DND-41 (cell line): ENCODE measurements at regions not wholly inside any gene's neighbourhood (a gene's known extent, or its start where the extent isn't known, plus 50 kb on each side); places are given as distances from the start of the nearest gene placed in this dataset.

Source experiments
- ATAC-seq: fragments of 200-7000 bp; cut with Tn5 transposase; 3 replicates; pipeline ENCODE4 v1.9.1; 2021; ENCODE audit warnings: low read depth; ENCODE audit not compliant: insufficient read depth
- DNase-seq: peaks from one replicate; pipeline ENCODE4 v3.0.0-alpha.2; 2020
- H2AFZ ChIP-seq: 2 replicates; pipeline ENCODE4 v1.6.0; 2012; ENCODE audit warnings: low read depth, low read length
- H3K27ac ChIP-seq: 2 replicates; pipeline ENCODE4 v1.5.1; 2012; ENCODE audit warnings: low read length, inconsistent platforms
- H3K27me3 ChIP-seq: fragments of 200-600 bp; sonication (generic); 2 replicates; pipeline ENCODE4 v1.6.0; 2012; ENCODE audit warnings: low read length, mild to moderate bottlenecking, inconsistent platforms; ENCODE audit not compliant: insufficient read depth, poor library complexity
- H3K36me3 ChIP-seq: 2 replicates; pipeline ENCODE4 v1.5.1; 2012; ENCODE audit warnings: low read length, inconsistent platforms; ENCODE audit not compliant: insufficient read depth
- H3K4me1 ChIP-seq: 2 replicates; pipeline ENCODE4 v1.5.1; 2012; ENCODE audit warnings: mild to moderate bottlenecking, low read length; ENCODE audit not compliant: insufficient read depth
- H3K4me2 ChIP-seq: 2 replicates; pipeline ENCODE4 v1.6.0; 2012; ENCODE audit warnings: mild to moderate bottlenecking, moderate library complexity, low read length, inconsistent platforms; ENCODE audit not compliant: insufficient read depth
- H3K4me3 ChIP-seq, 2 experiments: fragments of 200-600 bp in 1 of 2; shearing (Covaris generic) in 1 of 2; 2 replicates each; pipeline ENCODE4 v1.5.1; 2012 to 2016; ENCODE audit warnings: inconsistent platforms in 2 of 2, low read length in 2 of 2, mild to moderate bottlenecking in 2 of 2, low read depth in 1 of 2, moderate library complexity in 1 of 2
- H3K79me2 ChIP-seq: 2 replicates; pipeline ENCODE4 v1.6.0; 2012; ENCODE audit warnings: low read length, inconsistent platforms; ENCODE audit not compliant: insufficient read depth
- H3K9ac ChIP-seq: 2 replicates; pipeline ENCODE4 v1.6.0; 2012; ENCODE audit warnings: low read depth, mild to moderate bottlenecking, inconsistent platforms, low read length, moderate library complexity
- H3K9me3 ChIP-seq: 2 replicates; pipeline ENCODE4 v1.5.1; 2012; ENCODE audit warnings: low read length, moderate library complexity, mild to moderate bottlenecking, inconsistent platforms; ENCODE audit not compliant: insufficient read depth, severe bottlenecking
- H4K20me1 ChIP-seq: 2 replicates; pipeline ENCODE4 v1.6.0; 2012; ENCODE audit warnings: low read length; ENCODE audit not compliant: insufficient read depth
- EZH2 ChIP-seq: IDR thresholded peaks from 3 replicates; pipeline ENCODE4 v1.6.1; 2012; ENCODE audit warnings: borderline replicate concordance, low read depth, mild to moderate bottlenecking, moderate library complexity, low read length, inconsistent platforms; ENCODE audit not compliant: severe bottlenecking
- TF ChIP-seq, protein P1 (sequence below): IDR thresholded peaks from 2 replicates; pipeline ENCODE4 v1.5.1; 2012; ENCODE audit warnings: borderline replicate concordance, low read length, moderate library complexity, mild to moderate bottlenecking; ENCODE audit not compliant: poor library complexity, severe bottlenecking; ENCODE audit errors: extremely low read depth

DNA sequence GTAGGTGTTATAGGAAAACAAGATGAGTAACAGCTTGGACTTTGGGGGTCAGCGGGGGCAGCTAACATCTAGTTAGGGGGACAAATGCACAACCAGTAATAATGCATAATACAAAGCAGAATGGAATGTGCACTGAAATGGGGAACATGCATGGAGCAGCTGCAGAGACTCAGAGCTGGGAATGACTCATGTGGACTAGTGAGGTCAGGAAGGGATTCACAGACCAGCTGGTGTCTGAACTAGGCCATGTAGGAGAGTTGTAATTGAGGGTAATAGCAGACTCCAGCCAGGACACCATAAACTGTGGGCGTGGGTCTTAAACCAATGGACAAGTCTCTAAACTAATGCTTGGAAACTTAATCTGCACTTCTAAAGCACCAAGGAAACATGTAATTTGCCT is 176.8 kb upstream of the ASIC2 start:
- Histone ChIP-seq H2AFZ (no peak overlapping the region), H3K4me1 (no peaks in the 10 kb centered on the region), H4K20me1 (0 out of 2 replicates have a peak, but pooled peaks cover 2% of the 10 kb centered on the region), H3K36me3 (no peaks in the 10 kb centered on the region), H3K27me3 (no peaks in the 10 kb centered on the region), H3K9ac (no peak overlapping the region), H3K4me2 (no peak overlapping the region), H3K27ac (no peak overlapping the region), H3K79me2 (no peaks in the 10 kb centered on the region), H3K9me3 (no peaks in the 10 kb centered on the region), H3K4me3 (no peak overlapping the region)
- ATAC-seq, result no peak
- TF ChIP-seq, protein P1, sequence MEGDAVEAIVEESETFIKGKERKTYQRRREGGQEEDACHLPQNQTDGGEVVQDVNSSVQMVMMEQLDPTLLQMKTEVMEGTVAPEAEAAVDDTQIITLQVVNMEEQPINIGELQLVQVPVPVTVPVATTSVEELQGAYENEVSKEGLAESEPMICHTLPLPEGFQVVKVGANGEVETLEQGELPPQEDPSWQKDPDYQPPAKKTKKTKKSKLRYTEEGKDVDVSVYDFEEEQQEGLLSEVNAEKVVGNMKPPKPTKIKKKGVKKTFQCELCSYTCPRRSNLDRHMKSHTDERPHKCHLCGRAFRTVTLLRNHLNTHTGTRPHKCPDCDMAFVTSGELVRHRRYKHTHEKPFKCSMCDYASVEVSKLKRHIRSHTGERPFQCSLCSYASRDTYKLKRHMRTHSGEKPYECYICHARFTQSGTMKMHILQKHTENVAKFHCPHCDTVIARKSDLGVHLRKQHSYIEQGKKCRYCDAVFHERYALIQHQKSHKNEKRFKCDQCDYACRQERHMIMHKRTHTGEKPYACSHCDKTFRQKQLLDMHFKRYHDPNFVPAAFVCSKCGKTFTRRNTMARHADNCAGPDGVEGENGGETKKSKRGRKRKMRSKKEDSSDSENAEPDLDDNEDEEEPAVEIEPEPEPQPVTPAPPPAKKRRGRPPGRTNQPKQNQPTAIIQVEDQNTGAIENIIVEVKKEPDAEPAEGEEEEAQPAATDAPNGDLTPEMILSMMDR, result no peak
- no peak for TF ChIP-seq EZH2
- DNase-seq, result no peak

DNA sequence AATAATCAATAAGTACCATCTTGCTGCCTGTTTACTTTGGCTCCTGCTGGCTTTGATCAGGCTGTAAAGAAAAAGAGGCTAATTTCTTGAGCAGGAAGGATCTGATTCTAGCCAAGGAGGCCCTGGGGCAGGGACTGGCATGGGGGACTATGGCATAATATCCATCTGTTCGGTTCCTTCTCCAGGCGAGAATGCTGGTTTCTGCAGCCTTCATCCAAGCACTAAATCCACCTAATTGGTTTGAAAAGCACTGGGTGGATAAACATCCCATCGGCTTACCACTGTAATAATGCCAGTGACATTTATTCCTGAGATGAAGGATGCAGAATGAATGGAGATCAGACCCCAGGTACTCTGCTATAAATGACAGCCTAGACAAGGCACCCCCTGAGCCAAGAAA is 180.0 kb upstream of the ASIC2 start:
- 0 out of 2 replicates have a peak, but pooled peaks cover 2% of the 10 kb centered on the region for H4K20me1 ChIP-seq

DNA sequence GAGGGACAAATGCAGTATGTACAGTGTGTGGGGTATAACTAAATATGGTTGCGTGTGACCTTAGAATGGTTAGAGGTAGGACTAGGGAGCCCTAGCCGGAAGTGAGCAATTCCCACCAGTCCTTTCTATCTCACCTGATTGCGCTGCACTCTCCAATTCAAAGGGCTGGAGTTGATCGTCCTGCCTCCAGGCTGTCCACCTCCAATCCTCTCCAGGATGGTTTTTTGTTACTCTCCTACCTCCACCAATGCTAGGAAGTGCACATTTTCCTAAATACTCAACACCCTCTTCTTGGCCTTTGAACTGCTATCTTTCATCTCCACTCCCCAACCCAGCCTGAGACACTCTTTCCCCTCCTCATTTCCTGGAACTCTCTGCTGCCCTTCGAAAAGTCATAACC is 181.7 kb upstream of the ASIC2 start:
- H3K27me3 ChIP-seq, result peaks cover 4% of the 10 kb centered on the region
- no peak overlapping the region for H3K27ac ChIP-seq
- H4K20me1 ChIP-seq, result no peaks in the 10 kb centered on the region
- TF ChIP-seq, protein P1, result no peak
- TF ChIP-seq EZH2, result no peak
- H3K4me3 ChIP-seq, result no peak overlapping the region
- ATAC-seq, result no peak
- H2AFZ ChIP-seq, result no peak overlapping the region
- H3K4me2 ChIP-seq, result no peak overlapping the region
- H3K36me3 ChIP-seq, result no peaks in the 10 kb centered on the region
- no peaks in the 10 kb centered on the region for H3K4me1 ChIP-seq
- no peak for DNase-seq
- H3K9ac ChIP-seq, result no peak overlapping the region
- H3K79me2 ChIP-seq, result no peaks in the 10 kb centered on the region
- no peaks in the 10 kb centered on the region for H3K9me3 ChIP-seq

More for the DNA sequence above, 180.0 kb upstream of the ASIC2 start:
- H3K27ac ChIP-seq, result no peak overlapping the region
- H3K79me2 ChIP-seq, result no peaks in the 10 kb centered on the region
- no peaks in the 10 kb centered on the region for H3K36me3 ChIP-seq
- H3K4me2 ChIP-seq, result no peak overlapping the region
- DNase-seq, result no peak
- no peaks in the 10 kb centered on the region for H3K4me1 ChIP-seq
- no peak for ATAC-seq
- no peak overlapping the region for H2AFZ ChIP-seq
- H3K9me3 ChIP-seq, result no peaks in the 10 kb centered on the region
- H3K9ac ChIP-seq, result no peak overlapping the region
- TF ChIP-seq EZH2, result no peak
- H3K4me3 ChIP-seq, result no peak overlapping the region
- peaks cover 4% of the 10 kb centered on the region for H3K27me3 ChIP-seq

DNA sequence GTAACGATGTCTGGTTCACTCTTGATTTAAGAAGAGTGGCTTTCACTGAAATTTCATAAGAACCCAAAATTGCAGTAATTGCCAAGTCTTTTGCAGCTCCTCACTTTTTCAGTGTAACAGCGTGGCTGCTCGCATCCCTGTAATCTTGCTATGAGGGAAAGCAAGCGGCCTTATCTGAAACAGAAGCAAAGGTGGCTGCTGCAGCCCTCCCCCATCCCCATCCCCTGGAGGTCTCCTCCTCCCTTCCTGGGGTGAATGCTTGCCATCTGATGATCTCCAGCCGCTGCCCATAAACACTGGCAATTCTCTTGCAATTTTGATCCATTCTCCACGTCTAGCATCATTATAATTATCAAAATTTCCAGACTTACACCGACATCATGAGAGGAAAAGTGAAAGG is 182.5 kb upstream of the ASIC2 start:
- Histone ChIP-seq H3K36me3 (no peaks in the 10 kb centered on the region), H3K4me3 (no peak overlapping the region), H3K27me3 (peaks cover 4% of the 10 kb centered on the region), H3K4me1 (no peaks in the 10 kb centered on the region), H3K9me3 (no peaks in the 10 kb centered on the region), H3K9ac (no peak overlapping the region), H3K79me2 (no peaks in the 10 kb centered on the region), H2AFZ (no peak overlapping the region), H4K20me1 (no peaks in the 10 kb centered on the region), H3K4me2 (no peak overlapping the region), H3K27ac (no peak overlapping the region)
- DNase-seq, result no peak
- no peak for TF ChIP-seq EZH2
- TF ChIP-seq, protein P1, result no peak
- no peak for ATAC-seq
